GM21423 (cell line): ENCODE measurements at regions not wholly inside any gene's neighbourhood (a gene's known extent, or its start where the extent isn't known, plus 50 kb on each side); places are given as distances from the start of the nearest gene placed in this dataset.
"Not testable (repeated sequence)": the region's sequence is repeated elsewhere in the genome, so short reads cannot be mapped to it uniquely, and the experiment has no call there.

Experiments used
- ATAC-seq: cut with Tn5 transposase; IDR thresholded peaks from one replicate; pipeline ENCODE4 v1.9.1; 2021; ENCODE audit warnings: mild to moderate bottlenecking, moderate library complexity; ENCODE audit not compliant: unreplicated experiment

DNA sequence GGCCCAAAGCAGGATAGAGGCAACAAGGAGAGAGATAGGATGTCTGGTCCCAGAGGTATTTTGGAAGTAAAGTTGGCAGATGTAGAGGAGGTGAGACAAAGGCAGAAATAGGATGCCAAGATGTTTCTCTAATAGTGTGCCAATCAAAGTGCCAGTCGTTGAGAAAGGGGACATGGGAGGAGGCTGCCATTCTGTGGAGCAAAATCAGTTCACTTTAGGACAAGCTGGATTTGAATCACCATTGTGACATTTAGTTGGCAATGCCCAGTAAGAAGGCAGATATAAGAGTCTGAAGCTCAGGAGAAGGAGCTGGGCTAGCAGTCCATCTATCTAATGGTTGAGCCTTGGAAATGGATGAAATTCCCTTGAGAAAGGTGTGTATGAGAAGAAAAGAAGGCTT is 53.8 kb downstream of the ADRB2 start:
- ATAC-seq = no peak

DNA sequence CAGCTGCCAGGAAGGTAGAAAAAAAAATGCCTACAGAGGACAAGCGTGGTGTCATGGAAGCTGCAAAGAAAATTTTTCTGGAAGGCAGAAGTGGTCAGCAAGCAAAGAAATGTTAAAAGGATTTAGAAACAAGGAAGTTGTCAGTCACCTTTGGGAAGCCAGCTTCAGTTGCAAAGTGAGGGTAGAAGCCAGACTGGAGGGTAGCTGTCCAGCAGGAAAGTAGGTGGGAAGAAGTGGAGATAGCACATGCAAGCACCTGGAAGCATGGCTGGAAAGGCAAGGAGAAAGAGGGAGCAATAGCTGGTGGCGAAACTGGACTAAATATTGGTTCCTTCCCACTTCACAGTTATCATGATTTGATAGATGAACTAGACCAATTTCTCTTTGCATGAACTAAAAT is 54.3 kb downstream of the ADRB2 start:
- no peak for ATAC-seq

DNA sequence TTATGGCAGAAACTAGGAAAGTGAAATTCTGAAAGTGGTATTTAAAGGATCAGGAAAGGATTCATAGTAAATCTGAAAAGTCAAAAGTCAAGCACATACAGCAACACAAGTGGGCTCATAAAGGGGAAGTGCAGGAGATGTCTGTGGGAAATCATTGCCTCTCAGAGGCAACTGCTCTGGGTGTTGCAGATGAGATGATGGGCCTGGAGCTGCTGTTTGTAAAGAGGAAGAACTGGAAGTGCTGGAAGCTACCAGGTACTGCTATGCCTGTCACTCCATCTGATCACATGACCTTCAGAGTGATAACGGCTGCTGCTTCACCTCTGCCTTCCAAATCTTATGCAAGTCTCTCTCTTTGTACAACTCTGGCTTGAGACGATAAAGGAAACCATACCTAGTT is 55.9 kb downstream of the ADRB2 start:
- ATAC-seq = no peak

DNA sequence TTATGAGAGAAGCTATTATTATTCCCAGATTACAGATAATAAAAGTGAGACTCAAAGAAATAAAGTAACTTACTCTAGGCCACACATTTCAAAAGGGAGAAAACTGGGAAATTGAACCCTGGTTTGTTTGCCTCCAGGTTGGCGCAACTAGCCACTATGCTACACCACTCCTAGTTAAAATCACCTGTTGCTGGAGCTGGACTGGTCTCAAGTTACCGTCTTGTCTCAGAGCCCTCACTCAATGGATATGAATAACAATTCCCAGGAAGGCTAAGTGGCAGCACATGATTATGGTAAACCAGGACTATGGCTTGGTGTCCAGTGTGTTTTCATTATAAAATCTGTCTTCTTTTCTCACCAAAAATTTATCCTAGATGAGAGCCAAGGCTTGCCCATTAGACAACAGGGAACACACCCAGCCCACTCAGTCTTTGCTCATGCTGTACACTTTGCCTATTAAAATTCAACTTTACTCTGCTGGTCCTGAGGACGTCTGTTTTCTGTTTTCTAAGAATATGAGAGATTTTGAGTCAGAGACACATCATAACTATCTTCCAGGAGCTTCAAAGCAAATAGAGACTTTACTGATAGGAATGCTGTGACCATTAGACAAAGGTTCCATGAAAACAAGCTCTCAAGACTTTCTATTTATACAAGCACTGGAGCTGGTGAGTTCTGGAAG is 58.1 kb downstream of the ADRB2 start:
- ATAC-seq = no peak

DNA sequence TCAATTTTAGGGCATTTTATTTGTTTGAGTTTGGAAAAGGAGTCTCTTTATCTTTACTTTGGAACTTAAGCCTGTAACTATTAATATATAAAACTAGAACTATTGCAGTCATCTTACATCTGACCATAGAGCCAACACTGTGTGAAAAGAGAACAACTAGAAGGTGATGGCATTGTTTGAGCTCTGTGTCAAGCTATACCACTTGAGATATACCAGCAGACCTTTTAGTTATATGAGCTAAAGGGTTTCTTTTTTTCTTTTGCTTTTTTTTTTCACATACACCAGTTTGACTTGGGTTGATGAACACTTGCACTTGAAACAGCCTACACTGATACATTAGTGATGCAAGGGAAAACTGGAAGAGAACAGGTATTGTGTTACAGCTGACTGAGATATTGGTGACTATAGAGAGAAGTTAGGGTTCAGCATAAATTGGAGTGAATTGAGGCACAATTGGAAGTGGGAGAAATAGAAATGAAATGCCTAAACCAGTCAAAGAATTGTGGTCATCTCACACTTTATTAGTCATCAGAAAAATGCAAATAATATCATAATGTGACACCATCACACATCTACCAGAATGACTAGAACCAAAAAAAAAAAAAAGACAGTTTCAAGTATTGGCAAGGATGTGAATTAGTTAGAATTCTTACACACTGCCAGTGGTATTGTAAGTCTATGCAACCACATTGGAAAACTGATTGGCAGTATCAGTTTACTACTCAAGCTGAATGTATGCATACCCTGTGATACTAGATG is 60.9 kb downstream of the ADRB2 start:
- ATAC-seq = peak; percentile 49

DNA sequence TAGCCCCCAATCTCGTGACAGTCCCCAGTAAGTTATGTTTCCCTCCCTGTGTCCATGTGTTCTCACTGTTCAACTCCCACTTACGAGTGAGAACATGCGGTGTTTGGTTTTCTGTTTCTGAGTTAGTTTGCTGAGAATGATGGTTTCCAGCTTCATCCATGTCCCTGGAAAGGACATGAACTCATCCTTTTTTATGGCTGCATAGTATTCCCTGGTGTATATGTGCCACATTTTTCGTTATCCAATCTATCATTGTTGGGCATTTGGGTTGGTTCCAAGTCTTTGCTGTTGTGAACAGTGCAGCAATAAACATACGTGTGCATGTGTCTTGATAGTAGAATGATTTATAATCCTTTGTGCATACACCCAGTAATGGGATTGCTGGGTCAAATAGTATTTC is 63.5 kb downstream of the ADRB2 start:
- not testable (repeated sequence) for ATAC-seq

DNA sequence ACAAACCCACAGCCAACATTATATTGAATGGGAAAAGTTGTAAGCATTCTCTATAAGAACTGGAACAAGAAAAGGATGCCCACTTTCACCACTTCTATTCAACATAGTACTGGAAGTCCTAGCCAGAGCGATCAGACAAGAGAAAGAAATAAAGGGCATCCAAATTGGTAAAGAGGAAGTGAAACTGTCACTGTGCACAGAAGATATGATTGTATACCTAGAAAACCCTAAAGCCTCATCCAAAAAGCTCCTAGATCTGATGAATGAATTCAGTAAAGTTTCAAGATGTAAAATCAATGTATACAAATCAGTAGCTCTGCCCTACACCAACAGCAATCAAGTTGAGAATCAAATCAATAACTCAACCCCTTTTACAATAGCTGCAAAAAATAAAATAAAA is 69.0 kb downstream of the ADRB2 start:
- ATAC-seq = not testable (repeated sequence)

DNA sequence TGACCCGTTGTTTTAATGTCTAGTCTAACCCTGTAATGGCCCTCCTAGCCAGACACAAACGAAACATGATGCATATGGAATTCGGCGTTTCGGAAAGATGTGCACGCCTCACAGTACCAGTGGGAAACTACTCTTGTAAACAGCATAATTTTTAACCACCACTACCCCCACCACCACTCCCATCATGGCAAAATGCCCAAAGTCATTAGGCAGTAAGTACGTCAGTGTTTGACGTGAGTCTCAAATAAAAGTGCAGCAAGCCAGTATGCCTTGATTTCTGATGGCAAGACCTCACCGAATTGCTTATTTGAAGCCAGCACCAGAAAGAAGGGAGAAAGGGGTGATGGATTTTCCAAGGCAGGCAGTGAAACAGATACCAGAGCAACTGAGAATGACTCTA is 71.4 kb downstream of the ADRB2 start:
- no peak for ATAC-seq

DNA sequence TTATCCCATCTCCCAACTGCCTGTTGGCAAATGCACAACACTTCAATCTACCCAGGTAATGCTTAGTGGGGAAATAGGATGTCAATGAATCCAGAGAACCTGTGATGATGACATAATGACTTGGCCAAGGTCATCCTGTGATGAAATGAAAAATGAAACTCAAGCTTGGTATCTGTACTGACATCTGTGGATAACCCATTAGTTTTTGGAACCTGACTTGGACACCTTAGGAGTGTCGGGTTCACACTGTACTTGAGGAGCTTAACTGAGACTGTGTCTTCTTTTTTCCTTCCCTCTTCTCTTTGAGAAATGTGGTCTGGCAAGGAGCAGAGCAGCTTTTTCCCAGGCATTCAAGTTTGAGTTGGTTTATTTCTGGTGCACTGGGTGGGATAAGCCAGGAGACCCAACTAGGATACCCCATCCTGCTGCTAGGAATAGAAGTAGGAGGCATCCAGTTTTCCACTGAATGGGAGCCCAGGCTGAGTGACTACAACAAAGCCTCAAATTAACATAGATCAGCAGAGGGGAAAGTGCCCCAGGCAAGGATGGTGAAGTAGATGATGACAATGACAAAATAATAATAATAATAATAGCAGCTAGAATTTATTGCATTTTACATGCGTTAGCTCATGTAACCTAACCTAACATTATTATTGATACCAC is 72.1 kb downstream of the ADRB2 start:
- ATAC-seq = no peak

DNA sequence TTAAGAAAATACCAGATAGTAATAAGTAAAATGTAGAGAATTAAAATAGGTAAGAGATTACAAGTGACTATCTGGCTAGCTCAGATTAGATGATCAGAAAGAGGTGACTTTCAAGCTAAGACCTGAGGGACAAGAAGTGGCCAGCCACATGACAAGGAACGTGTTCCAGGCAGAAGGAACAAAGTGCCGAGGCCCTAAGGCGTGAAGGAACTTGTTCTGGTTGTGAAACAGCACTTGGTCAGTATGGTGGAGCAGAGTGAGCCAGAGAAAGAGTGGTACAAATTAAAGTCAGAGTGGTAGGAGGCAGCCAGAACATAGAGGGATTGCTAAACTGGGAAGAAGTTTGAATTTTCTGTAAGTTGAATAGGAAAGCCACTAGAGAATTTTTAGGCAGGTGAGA is 73.6 kb downstream of the ADRB2 start:
- ATAC-seq = no peak

DNA sequence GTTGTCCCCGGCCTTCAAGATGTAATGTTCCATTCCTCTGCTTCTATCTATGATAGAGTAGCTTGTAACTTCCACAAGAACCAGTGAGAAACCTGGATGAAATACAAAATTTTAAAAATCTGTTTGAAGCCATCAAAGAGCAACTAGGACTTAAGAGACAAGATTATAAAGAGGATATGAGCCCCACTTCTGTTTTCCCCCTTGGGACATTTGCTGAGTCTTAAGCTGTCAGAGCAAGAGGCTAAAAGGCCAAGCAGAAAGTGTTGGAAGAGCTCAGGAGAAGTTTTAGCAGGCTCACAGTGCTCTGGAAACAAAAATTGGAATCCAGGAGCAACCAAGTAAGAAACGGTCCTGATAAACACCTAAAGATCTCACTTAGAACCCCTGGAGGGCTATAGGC is 76.1 kb downstream of the ADRB2 start:
- ATAC-seq = no peak

DNA sequence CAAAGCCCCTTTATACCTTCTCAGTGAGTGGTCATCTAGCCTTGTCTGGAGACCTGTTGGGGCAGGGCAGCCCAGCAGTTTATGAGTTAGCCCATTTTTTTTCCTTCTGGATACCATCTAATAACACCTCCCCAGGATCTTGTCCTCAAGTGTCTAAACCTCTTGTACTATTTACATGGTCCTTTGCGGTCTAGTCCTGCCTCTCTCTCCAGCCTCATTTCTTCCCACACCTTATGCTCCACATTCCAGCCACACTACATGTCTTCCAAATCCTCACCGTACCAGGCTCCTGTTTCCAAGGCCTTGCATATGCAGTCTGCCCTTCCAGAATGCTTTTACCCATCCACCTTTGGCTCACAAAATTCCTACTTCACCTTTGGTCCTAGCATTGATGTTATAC is 77.2 kb downstream of the ADRB2 start:
- ATAC-seq = no peak

DNA sequence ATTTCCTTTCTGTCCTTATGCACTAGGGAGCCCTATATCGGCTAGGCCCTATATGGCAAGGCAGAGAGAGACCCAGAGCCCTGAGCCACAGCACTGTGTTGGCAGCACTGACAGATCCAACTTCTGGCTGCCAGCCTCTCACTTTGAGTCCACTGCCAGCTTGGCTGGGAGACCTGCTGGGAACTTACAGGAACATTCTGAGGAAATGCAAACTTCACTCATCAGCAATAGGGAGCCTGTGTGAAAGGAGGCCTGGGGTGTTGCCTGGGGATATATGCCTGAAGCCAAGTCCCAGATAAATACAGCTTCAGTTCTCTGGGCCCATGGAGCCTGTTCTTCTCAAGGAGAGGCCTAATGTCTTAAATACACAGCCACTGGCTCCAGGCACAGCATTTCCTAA is 78.0 kb downstream of the ADRB2 start:
- no peak for ATAC-seq

DNA sequence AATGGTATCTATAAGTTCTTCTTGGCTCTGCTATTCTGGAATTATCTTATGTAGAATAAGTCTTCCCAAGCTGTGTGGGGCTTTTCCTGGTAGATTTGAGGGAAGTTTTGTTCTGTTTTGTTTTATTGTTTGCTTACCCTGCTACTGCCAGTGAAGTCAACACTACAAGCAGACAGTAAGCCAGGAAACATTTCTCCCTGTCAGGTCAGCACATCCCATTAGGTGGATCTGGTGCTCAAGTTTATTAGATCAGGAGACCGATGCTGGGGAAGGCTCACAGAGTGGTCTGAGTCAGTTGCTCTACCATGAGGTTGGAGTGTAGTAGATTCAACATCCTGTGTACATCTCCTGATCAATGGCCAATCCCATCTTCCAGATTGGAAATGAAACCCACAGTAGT is 79.1 kb downstream of the ADRB2 start:
- no peak for ATAC-seq

DNA sequence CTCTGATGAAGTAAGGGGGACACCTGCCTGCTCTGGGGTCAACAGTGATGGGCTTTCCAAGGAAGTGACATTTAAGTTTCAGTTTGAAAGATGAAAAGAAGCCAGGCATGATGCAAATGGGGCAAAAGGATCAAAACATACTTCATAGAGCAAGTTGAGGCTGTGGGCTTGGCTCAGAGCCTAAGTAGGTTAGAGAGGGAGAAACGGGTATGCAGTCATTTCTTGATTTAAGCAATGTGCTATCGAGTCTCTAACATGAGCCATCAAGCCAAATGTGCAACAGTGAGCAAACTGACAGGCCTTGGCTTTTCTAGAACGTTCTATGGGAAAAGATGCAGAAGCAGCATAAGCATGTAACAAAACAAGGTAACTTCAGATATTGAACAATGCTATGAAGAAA is 80.6 kb downstream of the ADRB2 start:
- no peak for ATAC-seq

DNA sequence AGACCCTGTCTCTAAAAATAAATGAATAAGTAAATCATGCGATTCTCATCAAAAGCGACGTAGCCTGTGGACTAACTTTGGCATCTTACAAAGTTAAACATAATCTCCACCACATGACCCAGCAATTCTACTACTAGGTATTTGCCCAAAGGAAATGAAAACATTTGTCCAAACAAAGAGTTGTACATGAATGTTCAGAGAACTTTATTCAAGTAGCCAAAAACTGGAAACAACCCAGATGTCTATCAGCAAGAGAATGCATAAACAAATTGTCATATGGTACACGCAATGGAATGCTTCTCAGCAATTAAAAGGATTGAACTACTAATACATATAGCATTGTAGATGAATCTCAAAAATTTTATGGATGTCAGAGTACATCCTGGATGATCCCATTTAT is 82.6 kb downstream of the ADRB2 start:
- no peak for ATAC-seq

DNA sequence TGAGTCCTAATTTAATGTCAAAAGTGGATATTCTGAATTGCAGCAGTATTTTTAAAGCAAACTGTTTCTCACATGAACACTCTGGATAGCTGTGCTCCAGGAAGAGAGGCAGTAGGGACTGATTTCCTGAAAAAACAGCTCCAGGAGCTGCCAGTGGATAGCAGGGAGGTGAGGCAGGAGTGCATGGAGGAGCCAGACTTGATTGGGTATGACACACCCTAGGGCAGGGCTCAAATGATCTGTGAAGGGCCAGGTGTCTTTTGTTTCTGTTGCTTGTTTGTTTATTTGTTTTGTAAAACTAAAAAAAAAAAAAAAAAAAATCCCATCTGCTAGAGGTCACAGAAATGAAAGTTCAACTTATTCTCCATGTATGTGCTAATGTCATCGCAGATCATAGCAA is 83.4 kb downstream of the ADRB2 start:
- ATAC-seq = no peak

DNA sequence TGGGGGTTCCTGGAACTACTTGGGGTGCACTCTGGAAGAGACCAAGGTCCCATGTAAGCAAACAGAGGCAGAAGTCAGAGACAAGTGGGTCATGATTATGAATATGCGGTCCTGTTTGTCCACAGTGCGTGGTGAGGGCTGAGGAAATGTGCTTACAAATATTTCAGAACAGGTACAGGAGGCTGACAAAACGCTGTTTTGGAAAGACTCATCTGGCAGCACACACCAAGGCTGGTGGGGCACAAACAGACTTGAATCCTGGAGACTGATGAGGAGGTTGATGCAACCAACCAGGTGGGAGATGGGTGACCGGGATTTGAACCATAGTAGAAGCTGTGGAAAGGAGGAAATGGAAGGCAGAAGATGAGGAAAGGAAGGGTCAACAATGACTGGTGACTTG is 83.8 kb downstream of the ADRB2 start:
- no peak for ATAC-seq

DNA sequence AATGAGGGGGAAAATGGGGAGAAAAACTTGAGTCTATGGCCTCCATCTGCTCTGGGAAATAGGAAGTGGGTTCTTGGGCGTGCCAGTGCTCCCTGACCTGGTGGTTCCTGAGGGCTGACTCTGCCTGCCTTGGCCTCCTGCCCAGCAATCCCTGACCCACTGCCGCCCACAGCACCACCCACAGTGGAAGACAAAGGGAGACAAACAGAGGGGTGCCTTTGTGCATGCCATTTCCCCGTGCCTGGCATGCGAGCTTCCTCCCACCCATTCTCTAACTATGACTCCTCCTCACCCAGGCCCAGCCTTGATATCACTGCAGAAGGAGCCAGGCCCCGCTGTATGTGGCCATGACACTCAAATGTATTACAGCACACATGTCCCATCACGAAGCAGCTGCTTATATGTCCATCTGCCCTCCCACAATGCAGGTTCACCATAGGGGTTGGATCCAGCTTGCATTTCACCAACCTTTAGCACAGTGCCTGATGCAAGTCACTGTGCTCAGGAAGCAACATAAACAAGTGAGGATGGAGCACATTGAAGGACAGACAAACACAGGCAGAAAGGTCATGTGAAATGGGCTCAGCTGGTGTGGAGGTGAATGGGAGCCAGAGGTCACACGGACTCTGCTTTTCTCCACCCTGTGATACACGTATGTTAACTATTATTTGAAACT is 84.4 kb downstream of the ADRB2 start:
- no peak for ATAC-seq

DNA sequence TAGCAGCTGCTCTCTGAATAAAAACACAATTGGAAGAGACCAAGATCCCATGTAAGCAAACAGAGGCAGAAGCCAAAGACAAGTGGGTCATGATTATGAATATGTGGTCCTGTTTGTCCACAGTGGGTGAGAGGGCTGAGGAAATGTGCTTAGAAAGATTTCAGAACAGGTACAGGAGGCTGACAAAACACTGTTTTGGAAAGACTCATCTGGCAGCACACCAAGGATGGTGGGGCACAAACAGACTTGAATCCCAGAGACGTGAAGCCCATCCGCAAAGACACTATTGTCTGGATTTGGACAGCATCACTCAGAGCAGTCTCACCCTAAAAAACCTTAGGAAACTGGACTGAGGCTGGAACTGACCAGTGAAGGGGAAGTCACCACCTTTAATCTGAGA is 85.0 kb downstream of the ADRB2 start:
- no peak for ATAC-seq

DNA sequence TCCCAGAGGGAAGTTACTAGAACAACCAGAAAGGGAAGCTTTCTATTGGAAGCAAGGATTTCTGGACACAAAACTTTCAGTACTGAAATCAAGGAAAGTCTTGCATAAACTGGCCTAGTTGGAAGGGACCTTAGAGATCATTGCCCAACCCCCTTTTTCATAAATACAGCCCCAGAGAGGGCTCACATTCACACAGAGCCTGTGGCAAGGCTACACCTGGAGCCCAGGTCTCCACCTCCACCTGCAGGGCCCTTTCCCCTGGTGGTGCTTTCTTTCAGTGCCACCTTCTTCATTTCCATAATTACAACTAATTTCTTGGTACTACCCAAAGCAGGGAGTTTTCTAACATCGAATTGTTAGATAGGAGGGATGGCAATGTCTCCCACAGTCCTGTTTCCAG is 85.7 kb downstream of the ADRB2 start:
- no peak for ATAC-seq
